Stimulated activated CD8-positive, alpha-beta memory T cell treated with anti-CD3 and anti-CD28 coated beads, Interleukin-12 subunit alpha, Interleukin-12 subunit beta, amount 100 ng/mL, for 24 hours (primary cell): ENCODE measurements at regions not wholly inside any gene's neighbourhood (a gene's known extent, or its start where the extent isn't known, plus 50 kb on each side); places are given as distances from the start of the nearest gene placed in this dataset.
A peak's percentile ranks its signal among the peaks of the same experiment; 100 is the strongest.

Experiments used
- DNase-seq: peaks from one replicate; pipeline ENCODE4 v3.0.0-alpha.2; 2020; ENCODE audit errors: extremely low read depth

GRCh38 chr13:39968646-39969475 lies 313.4 kb downstream of the COG6 start:
- no peak for DNase-seq

GRCh38 chr13:39970177-39970846 lies 314.9 kb downstream of the COG6 start:
- DNase-seq: no peak

- no peak for DNase-seq
Measured at GRCh38 chr13:39971526-39971925, 316.1 kb downstream of the COG6 start.

GRCh38 chr13:39976481-39976880 lies 321.0 kb downstream of the COG6 start:
- no peak for DNase-seq

- no peak for DNase-seq
Measured at GRCh38 chr13:39981056-39981455, 325.6 kb downstream of the COG6 start.

- no peak for DNase-seq
Measured at GRCh38 chr13:39982745-39983144, 327.3 kb downstream of the COG6 start.

GRCh38 chr13:39985071-39985470 lies 329.6 kb downstream of the COG6 start:
- no peak for DNase-seq

GRCh38 chr13:39988351-39988750 lies 332.9 kb downstream of the COG6 start:
- DNase-seq: no peak

- no peak for DNase-seq
Measured at GRCh38 chr13:39998166-39998565, 342.7 kb downstream of the COG6 start.

GRCh38 chr13:40002016-40002415 lies 346.6 kb downstream of the COG6 start:
- no peak for DNase-seq

GRCh38 chr13:40013554-40013953 lies 358.1 kb downstream of the COG6 start:
- no peak for DNase-seq

- DNase-seq: no peak
Measured at GRCh38 chr13:40016953-40017660, 361.6 kb downstream of the COG6 start.

GRCh38 chr13:40017662-40018262 lies 362.3 kb downstream of the COG6 start:
- DNase-seq: no peak

GRCh38 chr13:40023595-40024203 lies 368.2 kb downstream of the COG6 start:
- DNase-seq: no peak

GRCh38 chr13:40024204-40024966 lies 368.9 kb downstream of the COG6 start:
- DNase-seq: no peak

GRCh38 chr13:40024967-40025714 lies 369.7 kb downstream of the COG6 start:
- no peak for DNase-seq

- peak; percentile 12 for DNase-seq
Measured at GRCh38 chr13:40026174-40026585, 370.7 kb downstream of the COG6 start.

GRCh38 chr13:40026741-40027140 lies 371.3 kb downstream of the COG6 start:
- DNase-seq: no peak

GRCh38 chr13:40028446-40028845 lies 373.0 kb downstream of the COG6 start:
- no peak for DNase-seq

GRCh38 chr13:40031031-40031430 lies 375.6 kb downstream of the COG6 start:
- DNase-seq: no peak
